ENCODE measurements at regions not wholly inside any gene's neighbourhood (a gene's known extent, or its start where the extent isn't known, plus 50 kb on each side); places are given as distances from the start of the nearest gene placed in this dataset.

DNA sequence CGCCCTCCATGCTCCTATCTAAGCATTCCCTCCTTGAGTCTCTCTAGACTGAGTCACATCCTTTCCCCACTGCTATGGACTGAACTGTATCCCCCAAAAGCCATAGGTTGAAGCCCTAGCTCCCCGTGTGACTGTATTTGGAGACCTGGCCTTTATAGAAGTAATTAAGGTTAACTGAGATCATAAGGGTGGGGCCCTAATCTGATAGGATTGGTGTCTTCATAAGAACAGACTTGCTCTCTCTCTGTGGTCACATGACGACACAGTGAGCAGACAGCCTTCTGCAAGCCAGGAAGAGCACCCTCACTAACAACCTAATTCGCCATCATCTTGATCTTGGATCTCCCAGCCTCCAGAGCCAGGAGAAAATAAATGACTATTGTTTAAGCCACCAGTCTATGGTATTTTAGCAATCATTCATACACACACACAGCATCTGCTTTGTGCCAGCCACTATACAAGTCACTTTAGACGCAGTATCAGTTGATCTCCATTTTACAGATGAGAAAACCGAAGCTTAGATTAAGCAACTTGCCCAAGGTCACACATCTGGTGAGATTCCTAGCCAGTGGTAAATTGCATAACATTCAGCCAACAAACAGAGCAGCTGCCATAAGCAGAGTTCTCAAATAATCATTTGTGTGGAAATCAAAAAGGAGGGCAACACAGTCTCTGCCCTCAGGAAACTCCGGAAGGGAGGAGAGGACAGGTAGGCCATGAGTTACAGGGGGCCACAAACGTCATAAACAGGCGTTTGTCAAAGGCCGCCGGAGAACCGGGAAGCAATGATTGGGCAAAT is 66.3 kb upstream of the HES1 start:
- TF ChIP-seq CTCF (conservative IDR thresholded peaks at IDR 0.05; ENCODE audit: control insufficient read depth, insufficient read depth, low read depth, low read length), result no peak
- peak; percentile 68 for DNase-seq (ENCODE audit: low read depth)
- no peak overlapping the region for H3K4me3 ChIP-seq (ENCODE audit: control insufficient read depth, low read depth, low read length)

DNA sequence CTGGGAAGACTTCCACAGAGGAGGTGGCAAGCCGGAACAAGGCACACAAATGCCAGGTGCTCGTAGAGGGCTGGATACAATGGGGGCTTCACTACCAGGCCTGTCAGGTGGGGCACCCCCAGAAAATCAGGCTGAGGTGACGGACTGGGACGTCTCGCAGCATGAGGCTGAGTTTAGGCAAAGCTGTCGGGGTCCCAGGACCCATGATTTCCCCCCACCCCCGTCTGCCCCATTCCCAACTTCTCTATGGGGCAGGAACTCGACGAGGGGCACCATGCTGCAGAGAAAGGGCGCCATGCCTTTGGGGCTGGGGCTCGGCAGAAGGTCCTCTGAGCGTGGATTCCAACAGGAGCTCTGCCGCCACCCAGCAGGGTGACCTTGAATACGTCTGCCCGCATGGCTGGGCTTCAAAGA is 65.7 kb upstream of the HES1 start:
- no peak for TF ChIP-seq CTCF (conservative IDR thresholded peaks at IDR 0.05; ENCODE audit: control insufficient read depth, insufficient read depth, low read depth, low read length)
- H3K4me3 ChIP-seq (ENCODE audit: control insufficient read depth, low read depth, low read length), result peak overlapping the region; percentile 38
- DNase-seq (ENCODE audit: low read depth), result no peak

DNA sequence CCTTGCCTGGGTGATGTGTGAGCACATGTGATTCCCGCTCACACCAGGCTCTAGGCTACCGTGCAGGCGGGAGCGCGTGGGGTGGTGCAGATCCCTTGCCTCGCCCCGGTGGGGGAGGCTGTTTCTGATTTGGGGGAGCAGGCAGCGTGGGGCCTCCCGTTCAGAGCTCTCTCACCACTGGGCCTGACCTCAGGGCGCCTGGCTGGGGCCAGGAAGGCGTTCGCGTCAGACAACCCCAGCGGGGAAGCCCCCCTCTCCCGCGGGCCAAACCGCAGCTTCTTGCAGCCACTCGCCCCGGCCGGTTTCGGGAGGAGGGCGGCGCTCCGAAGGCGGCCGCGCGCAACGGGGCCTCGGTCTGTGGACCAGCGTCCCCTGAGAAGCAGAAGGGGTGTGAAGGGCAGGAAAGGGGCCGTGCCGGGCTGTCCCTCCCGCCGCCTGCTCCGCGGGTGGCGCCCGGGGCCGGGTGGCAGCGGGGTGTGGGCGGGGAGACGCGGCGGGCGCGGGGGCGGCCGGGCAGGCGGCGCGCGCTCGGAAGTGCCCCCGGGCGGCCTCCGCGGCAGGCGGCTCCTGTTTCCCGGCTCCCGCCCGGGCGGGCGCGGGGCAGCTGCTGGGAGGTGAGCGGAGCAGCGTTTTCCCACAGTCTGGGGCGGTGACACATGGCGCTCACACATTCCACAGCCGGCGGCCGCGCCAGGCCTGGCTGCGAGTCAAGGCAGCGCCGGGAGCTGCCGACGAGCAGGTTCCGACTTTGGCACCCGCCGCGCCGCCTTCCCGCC is 65.1 kb upstream of the HES1 start:
- H3K4me3 ChIP-seq (ENCODE audit: control insufficient read depth, low read depth, low read length), result peak overlapping the region; percentile 38
- peak; percentile 85 for DNase-seq (ENCODE audit: low read depth)
- no peak for TF ChIP-seq CTCF (conservative IDR thresholded peaks at IDR 0.05; ENCODE audit: control insufficient read depth, insufficient read depth, low read depth, low read length)

DNA sequence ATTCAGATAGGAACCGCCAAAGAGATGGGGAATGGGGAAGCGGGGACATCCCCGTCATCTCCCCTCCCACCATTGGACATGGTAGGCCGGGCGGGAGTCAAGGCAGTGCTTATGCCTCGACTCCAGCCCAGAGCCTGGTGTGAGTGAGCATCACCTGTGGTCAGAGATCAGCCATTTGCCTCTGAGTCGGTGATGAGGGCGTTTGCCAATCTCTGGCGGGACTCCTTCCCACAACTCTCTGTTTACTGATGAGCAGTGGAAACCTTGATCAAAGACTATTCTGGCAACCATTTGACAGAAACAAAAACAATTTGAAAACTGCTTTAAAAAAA is 63.9 kb upstream of the HES1 start:
- TF ChIP-seq CTCF (conservative IDR thresholded peaks at IDR 0.05; ENCODE audit: control insufficient read depth, insufficient read depth, low read depth, low read length), result no peak
- H3K4me3 ChIP-seq (ENCODE audit: control insufficient read depth, low read depth, low read length), result no peak overlapping the region
- DNase-seq (ENCODE audit: low read depth), result no peak

- DNase-seq (ENCODE audit: low read depth), result no peak
- no peak for TF ChIP-seq CTCF (conservative IDR thresholded peaks at IDR 0.05; ENCODE audit: control insufficient read depth, insufficient read depth, low read depth, low read length)
- H3K4me3 ChIP-seq (ENCODE audit: control insufficient read depth, low read depth, low read length), result no peak overlapping the region
These were observed 63.2 kb upstream of the HES1 start for GRCh38 chr3:194072691-194073279.

GRCh38 chr3:194073926-194074325 is 62.0 kb upstream of the HES1 start:
- TF ChIP-seq CTCF (conservative IDR thresholded peaks at IDR 0.05; ENCODE audit: control insufficient read depth, insufficient read depth, low read depth, low read length), result no peak
- no peak for DNase-seq (ENCODE audit: low read depth)

More at GRCh38 chr3:194073926-194074325, 62.0 kb upstream of the HES1 start:
- no peak overlapping the region for H3K4me3 ChIP-seq (ENCODE audit: control insufficient read depth, low read depth, low read length)

All from fibroblast of mammary gland (primary cell).